Activated CD8-positive, alpha-beta T cell treated with anti-CD3 and anti-CD28 coated beads, Interleukin-2, amount 10 ng/mL, durations not matched to agents 7 days and 5 days (primary cell): ENCODE measurements at regions not wholly inside any gene's neighbourhood (a gene's known extent, or its start where the extent isn't known, plus 50 kb on each side); places are given as distances from the start of the nearest gene placed in this dataset.

Source experiments
- ATAC-seq: fragments of 150-1000 bp; cut with Tn5 transposase; one replicate; pipeline ENCODE4 v1.10.0; 2021; ENCODE audit warnings: moderate library complexity
- CTCF ChIA-PET: fragments of 350-600 bp; sonication (Branson Sonifier 250); formaldehyde crosslinking; loops from one replicate; lab custom pipeline; 2021; ENCODE audit warnings: antibody characterized with exemption; lab: Charles Lee
- POLR2A ChIA-PET: fragments of 350-600 bp; sonication (Branson Sonifier 250); formaldehyde crosslinking; loops from one replicate; lab custom pipeline; 2021; ENCODE audit warnings: antibody characterized with exemption; lab: Charles Lee
- DNase-seq: peaks from one replicate; pipeline ENCODE4 v3.0.0-alpha.2; 2020
- H3K27ac Mint-ChIP-seq: one replicate; pipeline ENCODE4 v1.8.0; 2021; ENCODE audit warnings: mild to moderate bottlenecking, mixed read lengths
- H3K27me3 Mint-ChIP-seq: one replicate; pipeline ENCODE4 v1.8.0; 2021; ENCODE audit warnings: low read depth, mixed read lengths
- H3K36me3 Mint-ChIP-seq: one replicate; pipeline ENCODE4 v1.8.0; 2021; ENCODE audit warnings: low read depth, mixed read lengths
- H3K4me1 Mint-ChIP-seq: one replicate; pipeline ENCODE4 v1.8.0; 2021; ENCODE audit warnings: low read depth, mixed read lengths
- H3K4me3 Mint-ChIP-seq: one replicate; pipeline ENCODE4 v1.8.0; 2021; ENCODE audit warnings: mild to moderate bottlenecking, mixed read lengths
- H3K9me3 Mint-ChIP-seq: one replicate; pipeline ENCODE4 v1.8.0; 2022; ENCODE audit warnings: mixed read lengths; ENCODE audit not compliant: insufficient read depth

GRCh38 chr4:188695261-188695660 lies 556.0 kb downstream of the TRIML1 start:
- no peaks in the 10 kb centered on the region for H3K27me3 Mint-ChIP-seq
- CTCF ChIA-PET, result no interaction called here
- no peak overlapping the region for H3K4me3 Mint-ChIP-seq
- H3K27ac Mint-ChIP-seq, result no peak overlapping the region
- peaks cover 4% of the 10 kb centered on the region for H3K9me3 Mint-ChIP-seq
- H3K4me1 Mint-ChIP-seq, result no peaks in the 10 kb centered on the region
- ATAC-seq, result no peak
- H3K36me3 Mint-ChIP-seq, result no peaks in the 10 kb centered on the region
- no peak for DNase-seq
- POLR2A ChIA-PET, result no interaction called here

GRCh38 chr4:188697243-188697642 lies 558.0 kb downstream of the TRIML1 start:
- ChIA-PET POLR2A (no interaction called here), CTCF (no interaction called here)
- Mint-ChIP-seq H3K4me3 (no peak overlapping the region), H3K36me3 (no peaks in the 10 kb centered on the region), H3K27ac (no peak overlapping the region), H3K27me3 (no peaks in the 10 kb centered on the region), H3K4me1 (no peaks in the 10 kb centered on the region), H3K9me3 (peaks cover 8% of the 10 kb centered on the region)
- ATAC-seq, result no peak
- no peak for DNase-seq

- H3K4me3 Mint-ChIP-seq, result no peak overlapping the region
- no peaks in the 10 kb centered on the region for H3K27me3 Mint-ChIP-seq
- ATAC-seq (no peak), DNase-seq (no peak)
- ChIA-PET POLR2A (no interaction called here), CTCF (no interaction called here)
- H3K27ac Mint-ChIP-seq, result no peak overlapping the region
- H3K9me3 Mint-ChIP-seq, result peaks cover 8% of the 10 kb centered on the region
- H3K4me1 Mint-ChIP-seq, result no peaks in the 10 kb centered on the region
- H3K36me3 Mint-ChIP-seq, result no peaks in the 10 kb centered on the region
Measured at GRCh38 chr4:188701952-188702351, 562.7 kb downstream of the TRIML1 start.

GRCh38 chr4:188704288-188704687 lies 565.0 kb downstream of the TRIML1 start:
- ChIA-PET CTCF (no interaction called here), POLR2A (no interaction called here)
- ATAC-seq (no peak), DNase-seq (no peak)
- Mint-ChIP-seq H3K27ac (no peak overlapping the region), H3K27me3 (no peaks in the 10 kb centered on the region), H3K9me3 (peaks cover 9% of the 10 kb centered on the region), H3K4me1 (no peaks in the 10 kb centered on the region), H3K36me3 (no peaks in the 10 kb centered on the region), H3K4me3 (no peak overlapping the region)

GRCh38 chr4:188707036-188707435 lies 567.8 kb downstream of the TRIML1 start:
- no peak for ATAC-seq
- Mint-ChIP-seq H3K36me3 (no peaks in the 10 kb centered on the region), H3K27ac (no peak overlapping the region), H3K9me3 (peaks cover 5% of the 10 kb centered on the region), H3K4me1 (no peaks in the 10 kb centered on the region), H3K27me3 (no peaks in the 10 kb centered on the region), H3K4me3 (no peak overlapping the region)
- ChIA-PET CTCF (no interaction called here), POLR2A (no interaction called here)
- DNase-seq, result no peak

GRCh38 chr4:188714501-188714900 lies 575.3 kb downstream of the TRIML1 start:
- ATAC-seq (no peak), DNase-seq (no peak)
- ChIA-PET CTCF (no interaction called here), POLR2A (no interaction called here)
- peaks cover 3% of the 10 kb centered on the region for H3K9me3 Mint-ChIP-seq
- H3K27me3 Mint-ChIP-seq, result no peaks in the 10 kb centered on the region
- H3K27ac Mint-ChIP-seq, result no peak overlapping the region
- no peaks in the 10 kb centered on the region for H3K36me3 Mint-ChIP-seq
- no peak overlapping the region for H3K4me3 Mint-ChIP-seq
- no peaks in the 10 kb centered on the region for H3K4me1 Mint-ChIP-seq

GRCh38 chr4:188714907-188715306 lies 575.7 kb downstream of the TRIML1 start:
- Mint-ChIP-seq H3K36me3 (no peaks in the 10 kb centered on the region), H3K4me3 (no peak overlapping the region), H3K9me3 (peaks cover 3% of the 10 kb centered on the region), H3K27ac (no peak overlapping the region), H3K4me1 (no peaks in the 10 kb centered on the region), H3K27me3 (no peaks in the 10 kb centered on the region)
- ChIA-PET POLR2A (no interaction called here), CTCF (no interaction called here)
- DNase-seq, result no peak
- ATAC-seq, result no peak

- ChIA-PET CTCF (no interaction called here), POLR2A (no interaction called here)
- DNase-seq (no peak), ATAC-seq (no peak)
- H3K36me3 Mint-ChIP-seq, result no peaks in the 10 kb centered on the region
- no peak overlapping the region for H3K4me3 Mint-ChIP-seq
- no peaks in the 10 kb centered on the region for H3K27me3 Mint-ChIP-seq
- H3K4me1 Mint-ChIP-seq, result no peaks in the 10 kb centered on the region
- peaks cover 11% of the 10 kb centered on the region for H3K9me3 Mint-ChIP-seq
- no peak overlapping the region for H3K27ac Mint-ChIP-seq
Measured at GRCh38 chr4:188717661-188718060, 578.4 kb downstream of the TRIML1 start.

- ChIA-PET CTCF (no interaction called here), POLR2A (no interaction called here)
- Mint-ChIP-seq H3K4me1 (no peaks in the 10 kb centered on the region), H3K27ac (no peak overlapping the region), H3K9me3 (peaks cover 10% of the 10 kb centered on the region), H3K27me3 (no peaks in the 10 kb centered on the region), H3K4me3 (no peak overlapping the region), H3K36me3 (no peaks in the 10 kb centered on the region)
- no peak for ATAC-seq
- no peak for DNase-seq
Measured at GRCh38 chr4:188719794-188720193, 580.6 kb downstream of the TRIML1 start.

- no peak overlapping the region for H3K27ac Mint-ChIP-seq
- H3K9me3 Mint-ChIP-seq, result peaks cover 17% of the 10 kb centered on the region
- no peaks in the 10 kb centered on the region for H3K27me3 Mint-ChIP-seq
- ATAC-seq, result no peak
- ChIA-PET CTCF (no interaction called here), POLR2A (no interaction called here)
- no peaks in the 10 kb centered on the region for H3K36me3 Mint-ChIP-seq
- H3K4me1 Mint-ChIP-seq, result no peaks in the 10 kb centered on the region
- DNase-seq, result no peak
- no peak overlapping the region for H3K4me3 Mint-ChIP-seq
Measured at GRCh38 chr4:188722911-188723310, 583.7 kb downstream of the TRIML1 start.

GRCh38 chr4:188727746-188728145 lies 588.5 kb downstream of the TRIML1 start:
- CTCF ChIA-PET, result no interaction called here
- POLR2A ChIA-PET, result no interaction called here
- no peak for DNase-seq

GRCh38 chr4:188728359-188728758 lies 589.1 kb downstream of the TRIML1 start:
- Mint-ChIP-seq H3K4me1 (no peaks in the 10 kb centered on the region), H3K36me3 (no peaks in the 10 kb centered on the region), H3K27me3 (no peaks in the 10 kb centered on the region), H3K27ac (no peak overlapping the region), H3K9me3 (peaks cover 20% of the 10 kb centered on the region), H3K4me3 (no peak overlapping the region)
- ChIA-PET POLR2A (no interaction called here), CTCF (no interaction called here)
- DNase-seq, result no peak
- ATAC-seq, result no peak

More at GRCh38 chr4:188727746-188728145, 588.5 kb downstream of the TRIML1 start:
- no peak overlapping the region for H3K4me3 Mint-ChIP-seq
- no peaks in the 10 kb centered on the region for H3K27me3 Mint-ChIP-seq
- no peaks in the 10 kb centered on the region for H3K36me3 Mint-ChIP-seq
- no peaks in the 10 kb centered on the region for H3K4me1 Mint-ChIP-seq
- ATAC-seq, result no peak
- no peak overlapping the region for H3K27ac Mint-ChIP-seq
- H3K9me3 Mint-ChIP-seq, result peaks cover 20% of the 10 kb centered on the region

- no peak for ATAC-seq
- Mint-ChIP-seq H3K4me1 (no peaks in the 10 kb centered on the region), H3K4me3 (no peak overlapping the region), H3K27me3 (no peaks in the 10 kb centered on the region), H3K27ac (no peak overlapping the region), H3K9me3 (peaks cover 20% of the 10 kb centered on the region), H3K36me3 (no peaks in the 10 kb centered on the region)
- no peak for DNase-seq
- CTCF ChIA-PET, result no interaction called here
- POLR2A ChIA-PET, result no interaction called here
Measured at GRCh38 chr4:188732131-188732530, 592.9 kb downstream of the TRIML1 start.
